Neural cell (in vitro differentiated cells): ENCODE measurements at regions not wholly inside any gene's neighbourhood (a gene's known extent, or its start where the extent isn't known, plus 50 kb on each side); places are given as distances from the start of the nearest gene placed in this dataset.

Source experiments
- H2AFZ ChIP-seq: fragments of 200-600, 300-800 bp; sonication (generic), shearing (Covaris generic); 2 replicates; pipeline ENCODE4 v1.6.0; 2014; ENCODE audit warnings: low read depth, mild to moderate bottlenecking, antibody characterized with exemption, low read length, moderate library complexity
- H3F3A ChIP-seq: fragments of 200-600 bp; shearing (Covaris generic); 2 replicates; pipeline ENCODE4 v1.6.1; 2016; ENCODE audit warnings: mild to moderate bottlenecking, moderate library complexity, mixed read lengths, antibody characterized with exemption, low read length; ENCODE audit not compliant: insufficient read depth, poor library complexity, severe bottlenecking
- H3K27ac ChIP-seq: fragments of 200-600, 300-800 bp; sonication (generic), shearing (Covaris generic); 2 replicates; pipeline ENCODE4 v1.5.1; 2014; ENCODE audit warnings: mild to moderate bottlenecking, low read length, moderate library complexity
- H3K27me3 ChIP-seq: fragments of 300-800, 200-600 bp; sonication (generic), shearing (Covaris generic); 2 replicates; pipeline ENCODE4 v1.6.0; 2014; ENCODE audit warnings: mild to moderate bottlenecking, low read depth, low read length, moderate library complexity; ENCODE audit not compliant: insufficient read depth
- H3K36me3 ChIP-seq: fragments of 300-800, 200-600 bp; sonication (generic), shearing (Covaris generic); 2 replicates; pipeline ENCODE4 v1.5.1; 2014; ENCODE audit warnings: mild to moderate bottlenecking, antibody characterized with exemption, low read length, moderate library complexity; ENCODE audit not compliant: insufficient read depth
- H3K4me2 ChIP-seq: fragments of 300-800, 200-600 bp; sonication (generic), shearing (Covaris generic); 2 replicates; pipeline ENCODE4 v1.6.0; 2014; ENCODE audit warnings: mild to moderate bottlenecking, low read length
- H3K4me3 ChIP-seq: fragments of 300-800, 200-600 bp; sonication (generic), shearing (Covaris generic); 2 replicates; pipeline ENCODE4 v1.5.1; 2014; ENCODE audit warnings: mild to moderate bottlenecking, low read length, moderate library complexity
- H3K79me2 ChIP-seq: fragments of 200-600 bp; shearing (Covaris generic); replicated peaks from 2 replicates; pipeline ENCODE4 v1.6.0; 2014; ENCODE audit warnings: mild to moderate bottlenecking, low read length, moderate library complexity; ENCODE audit not compliant: insufficient read depth
- H3K9ac ChIP-seq: fragments of 300-800, 200-600 bp; sonication (generic), shearing (Covaris generic); 2 replicates; pipeline ENCODE4 v1.6.1; 2016; ENCODE audit warnings: mild to moderate bottlenecking, low read length, mixed read lengths
- H3K9me2 ChIP-seq: fragments of 200-600 bp; shearing (Covaris generic); 2 replicates; pipeline ENCODE4 v1.6.1; 2016; ENCODE audit warnings: mild to moderate bottlenecking, low read length, mixed read lengths; ENCODE audit not compliant: insufficient read depth
- H3K9me3 ChIP-seq: fragments of 200-600, 300-800 bp; sonication (generic), shearing (Covaris generic); 2 replicates; pipeline ENCODE4 v1.6.1; 2016; ENCODE audit warnings: mild to moderate bottlenecking, mixed run types, low read length, moderate library complexity, mixed read lengths
- H4K20me1 ChIP-seq: fragments of 200-600 bp; shearing (Covaris generic); 2 replicates; pipeline ENCODE4 v1.6.1; 2016; ENCODE audit warnings: mild to moderate bottlenecking, mixed run types; ENCODE audit not compliant: insufficient read depth
- CTCF ChIP-seq: fragments of 450-650 bp; IDR thresholded peaks from 2 replicates; pipeline ENCODE4 v1.5.1; 2014; ENCODE audit warnings: antibody characterized with exemption, mild to moderate bottlenecking, moderate library complexity; ENCODE audit not compliant: poor library complexity, severe bottlenecking
- EP300 ChIP-seq: fragments of 450-650 bp; conservative IDR thresholded peaks from 2 replicates; pipeline ENCODE4 v1.6.1; 2014; ENCODE audit warnings: antibody characterized with exemption, mild to moderate bottlenecking, moderate library complexity; ENCODE audit not compliant: poor library complexity, severe bottlenecking
- EZH2 ChIP-seq: fragments of 200-600, 300-800 bp; shearing (Covaris generic), sonication (generic); IDR thresholded peaks from 2 replicates; pipeline ENCODE4 v1.6.1; 2014; ENCODE audit warnings: antibody characterized with exemption, low read length, borderline replicate concordance, mild to moderate bottlenecking; ENCODE audit not compliant: insufficient read depth, poor library complexity, severe bottlenecking
- MXI1 ChIP-seq: fragments of 450-650 bp; conservative IDR thresholded peaks from 2 replicates; pipeline ENCODE4 v1.6.1; 2014; ENCODE audit warnings: antibody characterized with exemption, mild to moderate bottlenecking; ENCODE audit not compliant: poor library complexity, severe bottlenecking
- POLR2AphosphoS5 ChIP-seq: IDR thresholded peaks from 2 replicates; pipeline ENCODE4 v1.6.1; 2012
- RAD21 ChIP-seq: fragments of 450-650 bp; conservative IDR thresholded peaks from 2 replicates; pipeline ENCODE4 v1.6.1; 2014; ENCODE audit warnings: antibody characterized with exemption, mild to moderate bottlenecking, moderate library complexity
- REST ChIP-seq: IDR thresholded peaks from 2 replicates; pipeline ENCODE4 v1.6.1; 2012; ENCODE audit warnings: borderline replicate concordance
- SMC3 ChIP-seq: fragments of 450-650 bp; conservative IDR thresholded peaks from 2 replicates; pipeline ENCODE4 v1.6.1; 2014; ENCODE audit warnings: antibody characterized with exemption, mild to moderate bottlenecking, moderate library complexity; ENCODE audit not compliant: poor library complexity
- TAF1 ChIP-seq: IDR thresholded peaks from 2 replicates; pipeline ENCODE4 v1.6.1; 2012; ENCODE audit warnings: low read depth

GRCh38 chr2:145408980-145409379 is 889.1 kb upstream of the ZEB2 start:
- Histone ChIP-seq H3K9ac (no peak overlapping the region), H3F3A (no peaks in the 10 kb centered on the region), H3K27me3 (no peaks in the 10 kb centered on the region), H4K20me1 (no peaks in the 10 kb centered on the region), H3K4me3 (no peak overlapping the region), H3K9me3 (no peaks in the 10 kb centered on the region), H2AFZ (no peak overlapping the region), H3K79me2 (no peaks in the 10 kb centered on the region), H3K9me2 (no peaks in the 10 kb centered on the region), H3K4me2 (no peak overlapping the region), H3K27ac (no peak overlapping the region), H3K36me3 (no peaks in the 10 kb centered on the region)
- no peak for TF ChIP-seq MXI1
- TF ChIP-seq CTCF, result no peak
- no peak for TF ChIP-seq TAF1

GRCh38 chr2:145404690-145405089 is 884.8 kb upstream of the ZEB2 start:
- no peaks in the 10 kb centered on the region for H3K9me2 ChIP-seq
- H3F3A ChIP-seq, result no peaks in the 10 kb centered on the region
- TF ChIP-seq SMC3, result no peak
- peak; percentile 54 for TF ChIP-seq REST
- no peak for TF ChIP-seq TAF1
- TF ChIP-seq POLR2AphosphoS5, result peak; percentile 9
- TF ChIP-seq RAD21, result peak; percentile 11
- TF ChIP-seq EP300, result peak; percentile 48
- no peak for TF ChIP-seq EZH2
- TF ChIP-seq MXI1, result no peak
- no peak for TF ChIP-seq CTCF
- peak overlapping the region; percentile 12 for H3K4me3 ChIP-seq
- H2AFZ ChIP-seq, result no peak overlapping the region
- no peaks in the 10 kb centered on the region for H4K20me1 ChIP-seq
- H3K36me3 ChIP-seq, result no peaks in the 10 kb centered on the region
- H3K79me2 ChIP-seq, result no peaks in the 10 kb centered on the region
- no peak overlapping the region for H3K27ac ChIP-seq
- no peak overlapping the region for H3K9ac ChIP-seq
- no peak overlapping the region for H3K4me2 ChIP-seq
- H3K9me3 ChIP-seq, result no peaks in the 10 kb centered on the region
- no peaks in the 10 kb centered on the region for H3K27me3 ChIP-seq
